ENCODE measurements at regions not wholly inside any gene's neighbourhood (a gene's known extent, or its start where the extent isn't known, plus 50 kb on each side); places are given as distances from the start of the nearest gene placed in this dataset.
A peak's percentile ranks its signal among the peaks of the same experiment; 100 is the strongest.

DNA sequence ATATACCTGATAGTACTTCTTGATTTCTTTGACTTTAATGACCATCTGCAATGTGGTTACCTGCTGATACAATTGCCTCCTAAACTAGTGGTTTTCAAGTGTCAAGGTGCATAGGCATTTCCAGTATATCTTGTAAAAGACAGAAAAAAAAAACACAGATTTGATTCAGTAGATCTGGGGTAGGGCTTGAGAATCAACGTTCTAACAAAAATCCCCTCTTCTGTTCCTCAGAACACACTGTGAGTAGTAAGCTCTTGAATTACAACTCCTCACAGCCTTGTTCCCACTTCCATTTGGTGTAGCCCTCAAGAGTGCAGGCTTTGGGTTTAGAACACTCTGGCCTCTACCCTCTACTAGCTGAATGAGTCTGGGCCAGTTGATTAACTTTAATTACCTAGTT is 78.0 kb upstream of the CTSC start:
- TF ChIP-seq, protein P1, sequence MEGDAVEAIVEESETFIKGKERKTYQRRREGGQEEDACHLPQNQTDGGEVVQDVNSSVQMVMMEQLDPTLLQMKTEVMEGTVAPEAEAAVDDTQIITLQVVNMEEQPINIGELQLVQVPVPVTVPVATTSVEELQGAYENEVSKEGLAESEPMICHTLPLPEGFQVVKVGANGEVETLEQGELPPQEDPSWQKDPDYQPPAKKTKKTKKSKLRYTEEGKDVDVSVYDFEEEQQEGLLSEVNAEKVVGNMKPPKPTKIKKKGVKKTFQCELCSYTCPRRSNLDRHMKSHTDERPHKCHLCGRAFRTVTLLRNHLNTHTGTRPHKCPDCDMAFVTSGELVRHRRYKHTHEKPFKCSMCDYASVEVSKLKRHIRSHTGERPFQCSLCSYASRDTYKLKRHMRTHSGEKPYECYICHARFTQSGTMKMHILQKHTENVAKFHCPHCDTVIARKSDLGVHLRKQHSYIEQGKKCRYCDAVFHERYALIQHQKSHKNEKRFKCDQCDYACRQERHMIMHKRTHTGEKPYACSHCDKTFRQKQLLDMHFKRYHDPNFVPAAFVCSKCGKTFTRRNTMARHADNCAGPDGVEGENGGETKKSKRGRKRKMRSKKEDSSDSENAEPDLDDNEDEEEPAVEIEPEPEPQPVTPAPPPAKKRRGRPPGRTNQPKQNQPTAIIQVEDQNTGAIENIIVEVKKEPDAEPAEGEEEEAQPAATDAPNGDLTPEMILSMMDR (IDR thresholded peaks at IDR 0.05; ENCODE audit: extremely low read depth, missing control alignments), result no peak
- DNase-seq (ENCODE audit: low spot score), result no peak

DNA sequence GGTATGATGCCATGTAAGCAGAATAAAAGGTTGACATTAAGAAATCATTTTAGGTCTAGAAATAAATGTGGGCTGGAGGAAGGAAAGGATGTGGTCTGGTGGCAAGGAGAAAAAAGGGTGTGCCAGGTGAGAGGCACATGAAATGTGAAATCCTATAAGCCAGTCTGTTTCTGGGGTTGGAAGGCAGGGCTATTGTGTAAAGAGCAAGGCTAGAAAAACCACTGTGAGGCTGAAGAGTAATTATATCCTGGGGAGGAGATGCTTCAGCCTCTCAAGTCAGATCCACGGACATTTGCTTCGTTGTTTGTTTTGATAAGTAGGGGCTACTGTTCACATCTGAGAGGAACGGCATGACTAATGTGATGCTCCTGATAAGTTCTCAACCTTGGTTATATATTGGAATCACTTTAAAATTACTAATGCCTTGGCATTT is 77.5 kb upstream of the CTSC start:
- DNase-seq (ENCODE audit: low spot score), result no peak
- TF ChIP-seq, protein P1 (IDR thresholded peaks at IDR 0.05; ENCODE audit: extremely low read depth, missing control alignments), result no peak

DNA sequence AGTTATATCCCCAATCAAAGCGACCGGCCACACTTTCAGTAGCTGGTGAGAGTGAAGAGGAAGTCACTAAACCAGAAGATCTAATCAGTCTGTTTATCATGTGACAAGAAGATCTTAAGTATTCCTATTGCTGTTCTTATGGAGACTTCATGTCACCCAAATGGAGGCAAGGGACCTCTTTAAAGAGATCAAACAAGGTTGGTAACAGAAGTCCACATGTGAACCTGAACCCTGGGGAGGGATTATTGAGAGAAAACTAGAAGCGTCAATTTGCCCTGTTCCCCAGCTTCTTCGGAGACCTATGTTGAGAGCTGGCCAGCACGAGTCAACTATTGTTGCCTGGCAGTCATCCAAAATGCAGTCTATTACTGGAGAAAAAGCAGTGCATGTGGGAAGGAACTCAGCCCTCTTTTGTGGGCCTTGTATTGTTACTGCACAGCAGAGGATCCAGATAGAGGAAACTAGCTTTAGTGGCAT is 76.9 kb upstream of the CTSC start:
- peak; percentile 6 for DNase-seq (ENCODE audit: low spot score)
- TF ChIP-seq, protein P1 (IDR thresholded peaks at IDR 0.05; ENCODE audit: extremely low read depth, missing control alignments), result no peak

DNA sequence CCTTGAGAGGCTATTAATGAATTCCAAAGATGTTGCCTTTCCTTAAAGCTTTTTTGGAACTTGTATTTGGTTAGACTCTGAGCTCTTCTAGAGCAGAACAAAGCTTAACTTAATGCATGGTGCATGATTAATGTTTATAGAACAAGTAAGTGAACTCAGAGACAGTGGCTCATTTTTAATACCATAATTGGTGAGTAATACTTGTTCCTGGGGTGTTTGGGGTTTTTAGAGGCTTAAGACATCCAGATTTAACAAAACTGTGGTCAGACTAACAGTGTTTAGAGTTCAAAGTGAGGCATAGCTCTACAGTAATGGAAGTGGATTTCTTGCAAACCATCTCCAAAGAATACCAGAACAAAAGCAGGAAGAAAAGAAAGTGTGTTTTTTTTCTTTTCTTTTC is 73.7 kb upstream of the CTSC start:
- TF ChIP-seq, protein P1 (IDR thresholded peaks at IDR 0.05; ENCODE audit: extremely low read depth, missing control alignments), result no peak
- DNase-seq (ENCODE audit: low spot score), result no peak

DNA sequence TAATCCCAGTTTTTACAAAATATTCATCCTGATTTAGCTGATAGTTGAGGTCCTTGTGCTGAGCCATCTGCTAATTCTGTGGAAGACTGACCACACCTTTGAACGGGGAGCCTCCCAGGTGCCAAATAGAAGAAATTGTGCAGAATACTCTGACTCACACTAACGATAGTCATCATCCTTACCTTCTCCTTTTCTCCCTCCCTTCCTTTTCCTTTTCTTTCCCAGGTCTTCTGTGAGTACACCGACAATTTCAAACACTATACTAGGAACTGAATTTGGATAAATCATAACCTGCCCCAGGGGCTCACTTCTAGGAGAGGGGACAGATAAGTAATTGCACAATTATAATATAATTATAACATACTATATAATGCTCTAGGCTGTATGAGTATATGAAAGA is 73.1 kb upstream of the CTSC start:
- TF ChIP-seq, protein P1 (IDR thresholded peaks at IDR 0.05; ENCODE audit: extremely low read depth, missing control alignments), result no peak
- DNase-seq (ENCODE audit: low spot score), result no peak

DNA sequence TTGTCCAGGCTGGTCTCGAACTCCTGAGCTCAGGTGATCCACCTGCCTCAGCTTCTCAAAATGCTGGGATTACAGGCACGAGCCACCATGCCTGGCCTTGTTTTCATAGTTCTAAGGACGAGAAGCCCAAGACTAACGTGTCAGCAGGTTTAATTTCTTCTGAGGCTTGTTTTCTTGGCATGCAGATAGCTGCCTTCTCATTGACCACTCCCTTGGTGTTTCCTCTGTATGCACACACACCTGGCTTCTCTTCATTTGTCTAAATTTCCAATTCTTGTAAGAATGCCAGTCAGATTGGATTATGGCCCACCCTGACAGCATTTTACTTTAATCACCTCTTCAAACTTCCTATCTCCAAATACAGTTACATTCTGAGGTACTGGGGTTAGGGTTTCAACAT is 72.5 kb upstream of the CTSC start:
- DNase-seq (ENCODE audit: low spot score), result no peak
- TF ChIP-seq, protein P1 (IDR thresholded peaks at IDR 0.05; ENCODE audit: extremely low read depth, missing control alignments), result no peak

DNA sequence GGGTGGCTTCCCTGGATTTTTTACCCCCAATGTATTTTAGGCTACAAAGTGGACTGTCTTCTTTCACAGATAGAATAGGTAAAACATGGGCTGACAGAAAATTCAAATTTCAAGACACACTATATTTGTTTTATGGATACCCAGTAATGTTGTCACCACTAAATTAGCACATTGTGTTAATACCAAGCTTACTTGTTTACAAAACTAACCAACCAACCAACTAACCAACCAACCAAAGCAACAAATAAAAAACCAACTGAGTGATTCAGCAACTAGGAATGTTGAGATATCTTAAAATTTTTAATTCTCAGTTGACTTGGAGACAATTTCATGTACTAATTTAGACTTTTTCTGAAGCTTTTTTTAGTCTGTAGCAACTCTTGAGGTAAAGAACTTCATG is 69.3 kb upstream of the CTSC start:
- TF ChIP-seq, protein P1 (IDR thresholded peaks at IDR 0.05; ENCODE audit: extremely low read depth, missing control alignments), result no peak
- DNase-seq (ENCODE audit: low spot score), result no peak
